ENCODE measurements at regions not wholly inside any gene's neighbourhood (a gene's known extent, or its start where the extent isn't known, plus 50 kb on each side); places are given as distances from the start of the nearest gene placed in this dataset.

DNA sequence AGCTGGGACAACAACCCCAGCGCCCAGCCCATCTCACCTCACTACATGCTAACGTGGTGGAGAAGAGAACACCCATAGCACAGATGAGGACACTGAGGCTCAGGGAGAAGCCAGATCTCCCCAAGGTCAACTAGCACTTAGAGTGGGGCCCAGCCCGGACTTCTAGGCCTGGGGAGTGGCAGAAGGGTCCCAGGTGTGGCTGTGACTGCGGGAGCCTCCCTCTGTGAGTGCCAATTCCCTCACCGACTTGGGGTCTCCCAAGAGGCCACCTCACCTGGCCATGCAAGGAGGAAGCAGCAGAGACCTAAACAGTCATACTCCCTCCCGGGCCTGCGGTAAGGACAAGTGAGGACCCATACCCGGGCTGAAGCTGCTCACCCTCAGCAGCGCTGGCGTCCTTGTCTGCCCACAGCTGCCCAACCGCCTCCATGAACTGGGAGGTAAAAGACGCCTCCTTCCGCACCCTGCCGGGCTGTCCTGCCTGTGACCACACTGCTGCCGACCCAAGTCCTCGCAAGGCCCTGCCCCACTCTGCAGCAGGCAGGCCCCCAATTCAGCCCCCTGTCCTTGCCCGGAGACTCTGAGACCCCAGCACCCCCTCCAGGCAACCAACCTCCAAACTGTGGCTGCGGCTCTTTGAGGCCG, 93.2 kb upstream of the RTL6 start:
- DNase-seq (ENCODE audit: low spot score), result no peak

DNA sequence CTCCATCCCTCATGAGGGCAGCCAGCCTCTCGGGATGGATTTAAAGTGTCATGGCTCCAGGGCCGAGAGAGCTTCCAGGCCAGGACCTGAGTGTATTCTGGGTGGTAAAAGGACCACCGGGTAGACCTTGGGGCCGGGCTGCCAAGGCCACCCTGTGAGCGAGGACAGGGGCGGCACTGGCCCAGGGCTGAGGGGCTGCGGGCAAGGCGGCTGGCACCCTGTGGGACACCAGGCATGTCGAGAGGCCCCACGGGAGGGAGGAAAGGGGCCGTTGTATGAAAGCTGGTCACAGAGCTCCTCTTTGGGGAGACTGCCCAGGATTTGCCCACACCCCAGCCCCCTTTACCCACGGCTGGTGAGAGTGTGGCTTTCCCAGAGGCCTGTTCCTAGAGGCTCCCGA, 92.3 kb upstream of the RTL6 start:
- no peak for DNase-seq (ENCODE audit: low spot score)

DNA sequence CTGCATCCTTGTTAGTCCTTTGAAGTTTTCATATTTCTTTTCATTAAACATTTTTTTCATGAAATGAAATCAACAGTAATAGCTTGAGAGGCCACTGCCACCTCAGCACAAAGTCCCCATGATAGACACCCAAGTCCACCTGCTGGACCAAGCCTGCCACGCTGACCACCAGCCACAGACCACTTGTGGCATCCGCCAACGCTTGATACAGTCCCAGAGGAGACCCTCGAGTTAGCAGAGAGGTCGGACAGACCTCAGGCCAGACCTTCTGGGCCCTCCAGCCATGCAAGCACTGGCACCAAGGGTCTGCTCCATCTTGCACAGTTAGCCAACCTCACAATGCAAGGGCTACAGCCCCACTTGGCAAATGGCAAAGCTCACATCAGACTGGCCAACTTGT, 91.8 kb upstream of the RTL6 start:
- no peak for DNase-seq (ENCODE audit: low spot score)

DNA sequence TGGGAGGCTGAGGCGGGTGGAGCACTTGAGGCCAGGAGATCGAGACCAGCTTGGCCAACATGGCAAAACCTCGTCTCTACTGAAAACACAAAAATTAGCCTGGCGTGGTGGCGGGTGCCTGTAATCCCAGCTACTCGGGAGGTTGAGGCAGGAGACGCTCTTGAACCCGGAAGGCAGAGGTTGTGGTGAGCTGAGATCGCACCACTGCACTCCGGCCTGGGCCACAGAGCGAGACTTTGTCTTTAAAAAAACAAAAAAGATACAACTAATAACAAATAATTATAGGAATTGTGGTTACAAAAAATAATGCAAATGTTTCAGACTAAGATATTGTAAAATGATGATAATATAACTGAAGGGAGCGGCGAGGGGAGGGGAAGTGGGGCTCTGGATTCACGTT, 90.3 kb upstream of the RTL6 start:
- no peak for DNase-seq (ENCODE audit: low spot score)

DNA sequence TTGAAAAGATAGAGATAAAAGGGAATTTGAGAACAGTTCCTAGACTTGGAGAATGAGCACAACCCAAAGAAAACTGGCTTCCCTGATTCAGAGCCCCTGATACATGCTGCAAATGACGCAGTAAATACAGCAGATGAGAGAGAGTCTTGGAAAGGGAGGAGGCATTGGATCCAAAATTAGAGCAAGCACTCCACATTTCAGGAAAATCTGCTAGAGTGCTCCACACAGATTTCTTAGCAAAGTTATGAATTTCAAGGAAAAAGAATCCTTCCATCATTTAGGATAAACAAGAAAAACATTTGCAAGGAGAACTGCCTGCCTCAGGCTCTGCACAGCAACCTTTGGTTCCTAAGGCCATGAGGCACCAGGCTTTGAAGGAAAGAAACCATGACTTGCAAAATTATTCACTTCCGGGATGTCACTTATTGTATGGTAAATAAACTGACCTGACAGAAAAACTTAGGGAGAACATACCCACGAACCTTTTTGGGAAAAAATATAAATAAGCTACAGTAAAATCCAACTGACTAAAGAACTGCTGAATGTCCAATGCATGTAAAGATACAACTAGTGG, 89.8 kb upstream of the RTL6 start:
- DNase-seq (ENCODE audit: low spot score), result no peak

DNA sequence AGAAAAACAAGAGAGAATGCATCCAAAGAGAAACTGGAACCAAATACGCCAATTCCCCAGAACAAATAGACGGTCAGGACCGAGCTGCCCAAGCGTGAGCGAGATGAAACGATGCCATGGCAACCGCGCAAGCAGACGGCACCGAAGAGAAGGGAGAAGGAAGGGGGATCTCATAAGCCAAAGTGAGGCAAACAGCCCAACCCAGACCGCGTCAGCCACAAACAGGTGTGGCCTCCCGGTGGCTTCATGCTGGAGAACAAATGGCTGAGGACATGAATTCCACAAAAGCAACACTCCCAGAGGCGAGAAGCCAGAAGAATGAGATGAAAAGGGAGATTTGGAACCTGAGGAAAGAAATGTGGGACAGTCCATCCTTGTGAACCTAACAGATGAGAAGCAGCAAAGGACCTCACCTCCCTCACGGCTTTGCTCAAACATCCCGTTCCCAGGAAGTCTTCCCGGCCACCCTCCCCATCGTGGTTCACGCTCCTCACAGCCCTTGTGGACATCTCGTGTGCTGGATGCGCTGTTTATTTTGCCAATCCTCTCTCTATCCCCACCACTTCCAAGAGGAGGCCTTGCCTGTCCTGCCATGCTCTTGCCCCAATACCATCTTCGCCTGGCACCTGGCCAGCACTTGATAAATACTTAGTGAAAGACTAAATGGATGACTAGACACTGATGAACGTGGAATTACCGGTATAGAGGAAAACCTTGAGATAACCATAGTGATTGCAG, 89.1 kb upstream of the RTL6 start:
- peak; percentile 61 for DNase-seq (ENCODE audit: low spot score)

DNA sequence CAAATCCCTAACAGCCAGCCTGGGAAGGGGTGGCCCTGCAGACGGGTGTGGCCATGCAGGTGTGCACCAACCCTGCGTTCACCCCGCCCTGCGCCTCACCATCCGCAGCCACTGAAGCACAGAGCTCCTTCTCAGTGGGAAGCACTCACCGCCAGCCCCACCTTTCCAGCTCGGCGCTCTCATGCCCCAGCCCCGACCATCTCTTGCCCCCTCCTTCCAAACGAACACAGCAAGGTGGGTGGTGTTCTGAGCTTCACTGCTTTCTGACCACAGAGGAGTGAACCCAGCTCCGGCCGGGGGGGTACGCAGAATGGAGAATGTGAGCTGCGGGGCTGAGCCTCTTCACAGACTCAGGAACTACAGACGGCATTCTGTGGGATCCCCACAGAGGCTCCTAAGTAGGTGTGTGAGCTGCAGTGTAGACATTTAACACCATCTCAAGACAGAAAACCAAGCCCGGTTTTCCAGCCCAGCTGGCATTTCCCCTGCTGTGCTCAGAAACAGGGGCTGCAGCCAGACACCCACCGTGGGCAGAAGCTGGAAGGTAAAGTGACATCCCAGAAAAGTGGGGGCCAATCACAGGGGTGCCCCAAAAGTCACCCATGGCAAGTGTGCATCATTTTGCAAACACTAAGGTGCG, 88.4 kb upstream of the RTL6 start:
- peak; percentile 49 for DNase-seq (ENCODE audit: low spot score)

DNA sequence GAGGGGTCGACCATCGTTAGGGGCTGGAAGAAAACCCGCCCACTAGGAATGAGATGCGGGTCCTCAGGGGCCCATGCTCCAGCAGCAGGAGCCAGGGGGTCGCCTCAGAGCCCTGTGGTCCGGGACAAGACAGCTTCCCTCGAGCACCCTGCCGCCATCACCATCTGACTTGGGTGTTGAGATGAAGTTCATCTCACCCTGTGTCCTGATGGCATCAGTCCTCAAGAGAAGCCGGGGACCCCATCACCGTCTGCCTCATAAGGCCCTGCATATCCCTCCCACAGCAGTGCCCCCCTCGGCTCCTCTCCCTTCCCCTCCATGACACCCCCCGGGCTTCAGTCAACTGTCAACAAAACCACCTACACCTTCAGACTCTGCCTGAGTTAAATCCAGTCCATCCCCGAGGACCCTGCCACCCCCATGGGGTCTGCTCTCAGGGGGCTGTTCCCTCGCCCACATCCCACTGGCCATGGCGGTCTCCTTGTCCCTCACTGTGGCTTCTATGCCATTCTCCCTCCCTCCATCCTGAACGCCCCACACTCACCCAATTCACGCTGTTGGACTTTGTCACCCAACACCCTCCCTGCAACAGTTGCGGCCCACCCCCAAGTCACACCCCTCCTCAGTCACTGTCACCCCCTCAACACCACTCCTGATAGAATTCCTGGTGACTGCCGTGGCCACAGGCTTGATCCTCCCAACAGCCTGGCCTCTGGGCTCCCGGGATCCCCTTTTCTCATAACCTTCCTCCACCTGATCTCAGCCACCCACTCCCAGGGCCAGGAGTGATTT, 87.7 kb upstream of the RTL6 start:
- peak; percentile 57 for DNase-seq (ENCODE audit: low spot score)

DNA sequence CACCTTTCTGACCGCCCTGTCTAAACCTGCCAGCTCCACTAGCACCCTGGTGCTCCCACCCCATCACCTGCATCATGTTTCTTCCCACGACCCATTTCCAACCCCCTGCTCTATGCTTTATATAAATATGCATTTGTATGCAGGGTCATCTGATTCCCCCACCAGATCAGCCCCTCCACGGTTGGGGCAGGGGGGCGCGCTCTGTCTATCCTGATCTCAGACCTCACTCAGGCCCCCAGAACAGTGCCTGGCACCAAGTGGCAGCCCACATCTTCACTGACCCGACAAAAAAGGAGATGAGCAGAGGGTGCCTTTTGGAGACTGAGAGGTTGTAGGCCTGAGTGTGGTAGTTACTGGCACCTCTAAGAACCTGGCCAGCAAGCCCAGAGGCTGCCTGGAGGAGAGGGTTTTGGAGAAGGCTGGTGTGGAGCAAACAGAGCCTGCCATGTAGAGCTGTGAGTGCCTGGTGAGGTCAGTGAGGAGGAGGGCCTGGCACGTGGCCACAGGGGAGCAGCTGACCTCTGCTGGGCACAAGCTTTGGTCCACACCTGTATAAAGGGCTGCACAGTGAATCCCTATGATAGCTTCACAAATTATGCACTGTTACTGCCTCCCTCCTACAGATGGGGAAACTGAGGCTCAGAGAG, 86.3 kb upstream of the RTL6 start:
- DNase-seq (ENCODE audit: low spot score), result peak; percentile 55

DNA sequence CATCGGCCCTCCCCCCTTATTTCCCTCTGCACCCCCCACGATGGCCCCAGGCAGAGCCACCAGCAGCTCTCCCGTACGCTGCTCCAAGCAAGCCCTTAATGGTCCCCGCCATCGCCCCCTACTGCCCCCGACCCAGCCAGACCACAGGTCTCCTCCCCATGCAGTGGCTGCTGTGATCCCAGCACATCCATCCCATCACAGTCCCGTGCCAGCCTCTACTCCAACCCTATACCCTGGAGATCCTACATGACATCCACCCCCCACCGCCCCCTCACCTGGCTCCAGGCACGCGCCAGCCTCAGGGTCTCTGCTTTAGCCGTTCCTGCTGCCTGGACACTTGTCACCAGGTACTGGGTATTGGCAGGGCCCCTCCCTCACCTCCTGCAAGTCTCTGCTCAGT, 85.8 kb upstream of the RTL6 start:
- peak; percentile 58 for DNase-seq (ENCODE audit: low spot score)

DNA sequence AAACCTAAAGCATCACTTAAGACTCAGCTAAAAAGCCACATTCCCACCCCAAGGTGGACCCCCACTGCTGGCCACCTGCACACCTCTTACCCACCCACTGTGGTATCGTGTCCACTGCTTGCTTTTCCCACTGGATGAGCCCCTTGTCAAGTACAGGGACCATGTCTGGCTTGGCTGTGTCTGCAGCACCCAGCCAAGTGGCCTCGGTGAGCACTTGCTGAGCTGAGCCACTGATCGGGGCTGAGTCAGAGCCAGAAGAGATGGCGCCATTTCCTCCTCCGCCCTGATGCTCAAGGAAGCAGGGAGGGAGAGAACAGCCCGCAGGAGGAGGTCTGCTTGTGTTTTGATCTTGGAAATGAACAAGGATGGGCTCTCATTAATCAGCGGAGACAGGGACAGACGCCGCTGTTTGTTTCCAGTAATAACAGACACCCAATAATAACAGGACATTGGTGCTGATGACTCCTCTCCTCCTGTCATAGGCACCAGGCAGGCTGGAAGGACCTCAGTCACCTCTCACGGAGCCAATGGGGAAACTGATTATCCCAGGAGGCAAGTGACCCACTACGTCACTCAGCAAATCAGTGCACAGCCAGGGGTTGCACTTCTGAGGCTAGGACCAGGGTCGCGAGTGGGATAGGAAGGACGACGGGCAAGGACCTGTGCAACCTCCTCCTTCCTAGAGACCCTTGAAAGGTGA, 85.2 kb upstream of the RTL6 start:
- peak; percentile 53 for DNase-seq (ENCODE audit: low spot score)

DNA sequence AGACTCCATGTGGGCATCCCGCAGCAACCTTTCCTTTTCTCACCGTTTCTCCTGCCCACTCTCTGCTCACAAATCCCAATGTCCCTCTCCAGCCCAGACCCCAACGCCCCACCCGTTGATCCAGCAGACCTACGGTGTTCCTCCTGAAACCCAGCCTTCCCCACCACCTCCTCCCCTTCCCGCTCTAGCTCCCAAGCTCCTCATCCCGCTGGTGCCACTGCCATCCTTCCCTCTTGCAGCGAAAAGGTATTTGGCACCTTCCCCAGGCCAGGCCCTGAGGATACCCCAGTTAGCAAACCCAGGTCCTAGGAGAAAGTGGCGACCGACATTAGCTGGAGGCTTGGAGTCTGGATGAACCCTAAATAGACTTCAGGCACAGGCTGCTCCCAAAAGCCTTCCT, 84.0 kb upstream of the RTL6 start:
- DNase-seq (ENCODE audit: low spot score), result no peak

DNA sequence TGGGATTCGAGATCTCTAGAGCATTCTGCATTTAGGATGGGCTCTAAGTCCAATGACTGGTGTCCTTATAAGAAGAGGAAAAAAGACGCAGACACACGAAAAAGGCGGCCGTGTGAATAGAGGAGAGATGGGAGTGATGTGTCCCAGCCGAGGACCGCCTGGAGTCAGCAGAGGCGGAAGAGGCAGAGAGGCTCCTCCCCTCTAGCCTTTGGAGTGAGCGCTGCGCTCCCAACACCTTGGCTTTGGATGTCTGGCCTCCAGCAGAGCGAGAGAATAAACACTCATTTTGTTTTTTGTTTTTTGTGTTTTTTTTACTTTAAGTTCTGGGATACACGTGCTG, 83.0 kb upstream of the RTL6 start:
- DNase-seq (ENCODE audit: low spot score), result peak; percentile 40

DNA sequence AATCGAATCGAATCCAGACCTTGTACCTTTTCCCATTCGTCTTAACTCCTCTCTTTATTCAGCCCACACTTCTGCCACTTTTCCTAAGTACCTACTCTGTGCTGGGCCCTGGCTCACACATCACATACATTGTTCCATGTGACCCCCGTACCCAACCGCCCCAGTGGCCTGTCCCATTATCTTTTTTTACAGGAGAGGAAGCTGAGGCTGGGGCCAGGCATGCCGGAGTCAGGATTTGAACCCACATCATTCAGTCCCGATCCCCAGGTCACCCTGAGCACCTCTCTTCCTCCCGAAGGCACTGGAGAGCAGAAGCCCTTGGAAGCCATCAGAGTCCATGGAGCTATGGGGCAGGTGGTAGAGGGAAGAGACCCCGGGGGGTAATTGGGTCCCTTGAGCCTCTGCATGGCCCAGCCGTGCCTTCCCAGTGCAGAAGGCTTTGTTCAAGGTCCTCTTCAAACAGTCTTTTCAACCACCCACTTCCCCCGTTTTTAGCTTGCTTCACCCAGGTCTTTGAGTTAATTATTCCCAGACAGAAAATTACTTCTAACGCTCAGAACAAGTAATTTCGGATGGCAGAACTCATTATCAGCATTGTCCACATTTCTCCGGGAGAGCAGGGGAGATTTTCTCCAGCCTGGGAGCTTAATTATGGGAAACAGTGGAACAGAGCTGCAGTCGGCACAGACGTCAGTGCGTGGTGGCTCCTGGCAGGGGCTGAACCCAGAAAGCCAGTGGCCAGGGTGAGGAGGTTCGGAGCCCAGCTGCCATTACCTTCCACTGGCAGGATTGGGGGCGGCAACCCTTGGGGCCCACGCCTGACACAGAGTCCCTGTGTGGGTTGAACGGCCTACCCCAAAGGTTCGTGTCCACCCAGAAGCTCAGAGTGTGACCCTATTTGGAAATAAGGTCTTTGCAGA, 82.4 kb upstream of the RTL6 start:
- peak; percentile 20 for DNase-seq (ENCODE audit: low spot score)

DNA sequence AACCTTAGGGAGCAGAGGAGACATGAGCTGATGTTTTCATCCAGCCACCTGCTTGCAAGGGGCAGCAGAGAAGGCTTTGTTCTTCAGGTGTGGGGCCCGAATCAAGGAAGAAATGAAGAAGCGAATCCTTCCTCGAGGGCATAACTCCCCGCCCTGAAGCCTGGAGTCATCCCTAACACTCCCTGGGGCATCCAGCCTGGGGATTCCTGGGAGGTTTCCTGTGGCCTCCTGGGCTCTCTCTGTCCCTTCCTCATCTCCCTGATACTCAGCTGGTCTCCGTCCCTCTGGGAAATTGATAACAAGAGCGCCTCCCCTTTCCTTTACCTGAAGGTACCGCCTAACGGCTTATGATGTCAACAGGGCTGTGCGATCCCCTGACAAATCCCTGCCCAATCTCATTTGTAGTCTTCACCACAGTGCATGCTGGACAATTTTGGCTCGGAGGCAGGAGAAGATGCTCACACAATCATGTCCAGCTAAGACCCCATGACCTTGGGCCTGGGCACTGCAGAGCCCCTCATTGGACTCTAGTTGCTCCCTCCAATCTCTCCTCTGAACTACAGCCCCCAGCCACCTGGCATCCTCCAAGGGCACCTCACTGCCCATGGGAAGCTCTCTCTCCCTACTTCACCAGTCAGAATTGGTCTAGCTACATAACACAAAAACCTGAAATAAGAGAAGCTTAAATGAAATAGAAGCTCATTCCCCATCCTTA, 80.6 kb upstream of the RTL6 start:
- no peak for DNase-seq (ENCODE audit: low spot score)

DNA sequence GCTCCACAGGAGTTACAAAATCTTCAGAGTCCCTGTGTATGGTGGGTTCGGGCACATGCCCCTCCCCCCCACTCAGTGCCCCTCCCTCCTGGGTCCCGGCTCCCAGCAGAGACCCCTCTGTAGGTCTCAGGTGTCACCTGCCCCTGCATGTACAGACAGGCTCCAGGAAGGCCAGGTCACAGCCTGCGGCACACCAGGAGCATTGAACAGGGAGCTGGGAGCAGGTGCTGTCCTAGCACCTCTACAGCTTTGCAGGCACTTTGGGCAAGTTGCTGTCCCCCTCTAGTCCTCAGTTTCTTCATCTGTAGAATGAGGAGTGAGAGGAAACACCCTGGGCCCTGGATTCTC, 80.1 kb upstream of the RTL6 start:
- no peak for DNase-seq (ENCODE audit: low spot score)

DNA sequence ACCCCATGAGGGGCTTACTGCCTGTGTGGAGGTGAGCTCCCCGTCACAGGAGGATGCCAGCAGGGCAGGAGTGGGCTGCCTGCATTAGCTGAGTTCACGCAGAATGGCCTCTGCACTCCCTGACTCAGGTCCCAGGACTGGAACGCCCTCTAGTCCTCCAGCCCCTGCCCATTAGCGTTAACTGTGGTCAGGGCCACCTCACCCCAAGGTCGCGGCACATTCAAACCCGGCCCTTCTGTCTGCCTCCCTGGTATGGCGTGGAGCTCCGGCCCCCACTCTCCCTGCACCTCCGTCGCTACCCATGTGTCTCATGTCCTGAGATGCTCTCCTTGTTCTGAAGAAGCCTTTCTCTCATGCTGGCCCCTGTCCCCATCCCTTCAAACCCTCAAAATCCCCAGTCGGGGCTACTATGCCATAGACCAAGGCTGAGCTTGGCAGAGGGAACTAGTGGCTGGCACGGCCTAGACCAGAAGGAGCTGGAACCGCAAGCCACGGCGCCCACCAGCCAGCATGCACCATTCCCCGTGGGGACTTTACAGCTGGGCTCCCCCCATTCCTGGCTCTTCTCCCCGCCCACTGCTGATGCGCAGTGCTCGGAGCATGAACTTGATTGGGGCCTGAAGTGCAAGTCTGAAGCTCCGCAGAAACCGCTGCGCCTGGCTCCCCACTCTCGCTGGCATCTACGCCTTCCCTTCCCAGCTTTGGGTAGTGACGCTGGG, 79.5 kb upstream of the RTL6 start:
- no peak for DNase-seq (ENCODE audit: low spot score)

DNA sequence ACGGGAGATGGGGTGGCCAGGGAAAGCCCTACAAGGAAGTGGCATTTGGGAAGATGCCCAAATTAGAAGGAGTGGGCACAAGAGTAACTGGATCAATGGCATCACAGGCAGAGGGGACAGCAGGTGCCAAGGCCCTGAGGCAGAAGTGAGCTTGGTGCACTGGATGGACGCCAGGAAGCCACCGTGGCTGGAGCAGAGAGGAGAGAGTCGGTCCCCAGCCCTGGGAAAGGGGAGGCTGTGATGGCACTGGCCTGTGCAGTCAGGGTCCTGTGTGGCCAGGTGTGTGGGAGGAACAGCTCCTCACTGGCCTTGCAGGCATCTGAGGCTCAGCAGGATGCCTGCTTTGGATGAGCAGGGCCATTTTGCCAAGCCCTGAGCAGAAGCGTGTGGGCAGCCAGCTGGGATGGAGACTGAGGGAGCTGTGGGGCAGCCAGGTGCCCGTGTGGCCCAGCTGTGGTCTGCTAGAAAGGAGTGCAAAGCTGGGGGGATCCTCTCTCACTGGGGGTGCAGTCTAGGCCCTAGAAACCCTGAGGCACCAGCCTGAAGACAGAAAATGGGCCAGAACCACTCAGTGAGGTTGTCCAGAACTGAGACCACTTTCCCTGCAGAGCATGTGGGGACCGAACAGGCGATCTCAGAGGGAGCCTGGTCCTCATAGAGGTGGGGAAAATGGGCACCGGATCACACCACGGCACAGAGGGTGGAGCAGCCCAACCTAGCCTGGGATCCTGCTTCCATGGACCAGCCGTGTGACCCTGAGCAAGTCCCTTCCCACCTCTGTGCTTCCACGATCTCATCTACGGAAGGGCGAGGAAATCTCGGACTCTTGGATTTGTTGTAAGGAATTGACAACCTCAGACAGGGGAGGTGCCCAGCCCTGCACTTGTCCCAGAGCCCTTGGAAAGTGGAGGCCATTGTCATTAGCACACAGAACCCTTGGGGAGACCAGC, 78.6 kb upstream of the RTL6 start:
- no peak for DNase-seq (ENCODE audit: low spot score)

Data from left forelimb (tissue), 1 donor.